ENCODE measurements at regions not wholly inside any gene's neighbourhood (a gene's known extent, or its start where the extent isn't known, plus 50 kb on each side); places are given as distances from the start of the nearest gene placed in this dataset.

- no peak for TF ChIP-seq ZNF462 (CRISPR knock-in tag; IDR thresholded peaks at IDR 0.05)
Observed at GRCh38 chr11:120028897-120029258, 109.0 kb downstream of the TRIM29 start (continued).

- peaks cover 8% of the 10 kb centered on the region for H3K27me3 Mint-ChIP-seq (ENCODE audit: insufficient read depth, low read depth, poor library complexity)
- ATAC-seq (no peak), DNase-seq (ENCODE audit: low spot score) (no peak)
- no peaks in the 10 kb centered on the region; the same call in 2 of the 3 replicates for H3K36me3 Mint-ChIP-seq (ENCODE audit: low read depth)
- Histone ChIP-seq H3F3A (replicated peaks; ENCODE audit: low read depth) (no peaks in the 10 kb centered on the region), H3K27ac (ENCODE audit: low read depth) (no peak overlapping the region), H2AFZ (no peak overlapping the region), H3K4me2 (no peak overlapping the region), H3K79me2 (replicated peaks; ENCODE audit: insufficient read depth) (no peaks in the 10 kb centered on the region), H3K27me3 (ENCODE audit: insufficient read depth) (no peaks in the 10 kb centered on the region), H3K4me3 (no peak overlapping the region), H3K9me2 (ENCODE audit: insufficient read depth) (no peaks in the 10 kb centered on the region), H3K36me3 (ENCODE audit: insufficient read depth) (no peaks in the 10 kb centered on the region), H4K20me1 (replicated peaks; ENCODE audit: insufficient read depth) (no peaks in the 10 kb centered on the region), H3K4me1 (ENCODE audit: insufficient read depth) (peaks cover 3% of the 10 kb centered on the region; the same call in 1 of the 2 replicates)
- H3K4me3 Mint-ChIP-seq: no peak overlapping the region
- peaks cover 21% of the 10 kb centered on the region for H3K4me1 Mint-ChIP-seq
- H3K27ac Mint-ChIP-seq: no peak overlapping the region
- TF ChIP-seq ZNF462 (CRISPR knock-in tag; IDR thresholded peaks at IDR 0.05): no peak
- 0 out of 3 replicates have a peak, but pooled peaks cover 2% of the 10 kb centered on the region for H3K9me3 Mint-ChIP-seq
Observed at GRCh38 chr11:120028181-120028896, 109.6 kb downstream of the TRIM29 start.
